Spleen (tissue), 11 donors: ENCODE measurements at regions not wholly inside any gene's neighbourhood (a gene's known extent, or its start where the extent isn't known, plus 50 kb on each side); places are given as distances from the start of the nearest gene placed in this dataset.

ENCODE experiments used
- DNase-seq: peaks from one replicate; pipeline ENCODE4 v3.0.0-alpha.2; 2020
- H3K27ac ChIP-seq, 8 donors: fragments of 200-600 bp; sonication (generic) in 7 of 8; 1 replicate in 4 of 8; 2 replicates in 4 of 8; pipeline versions ENCODE4 v1.5.0 to v1.8.0; 2016 to 2021; ENCODE audit warnings: inconsistent platforms in 4 of 8, mild to moderate bottlenecking in 4 of 8, moderate library complexity in 1 of 8
- H3K27me3 ChIP-seq, 7 donors: fragments of 200-600 bp; sonication (generic) in 6 of 7; replicated peaks in 1 of 7; 1 replicate in 4 of 7; 2 replicates in 3 of 7; pipeline versions ENCODE4 v1.5.0 to v1.8.0; 2016 to 2021; ENCODE audit warnings: inconsistent platforms in 3 of 7, mild to moderate bottlenecking in 1 of 7
- H3K36me3 ChIP-seq, 6 donors: fragments of 200-600 bp; sonication (generic) in 5 of 6; 1 replicate in 4 of 6; 2 replicates in 2 of 6; pipeline versions ENCODE4 v1.5.0 to v1.8.0; 2016 to 2021; ENCODE audit warnings: inconsistent platforms in 2 of 6
- H3K4me1 ChIP-seq, 6 donors: fragments of 200-600 bp; sonication (generic) in 5 of 6; 1 replicate in 3 of 6; 2 replicates in 3 of 6; pipeline versions ENCODE4 v1.5.0 to v1.8.0; 2016 to 2021; ENCODE audit warnings: inconsistent platforms in 3 of 6
- H3K4me3 ChIP-seq, 8 donors: fragments of 200-600 bp; sonication (generic) in 7 of 8; 1 replicate in 4 of 8; 2 replicates in 4 of 8; pipeline versions ENCODE4 v1.5.0 to v1.8.0; 2016 to 2021; ENCODE audit warnings: inconsistent platforms in 4 of 8, mild to moderate bottlenecking in 4 of 8, moderate library complexity in 2 of 8
- H3K9me3 ChIP-seq, 8 donors: fragments of 200-600 bp; sonication (generic) in 7 of 8; 1 replicate in 4 of 8; 2 replicates in 4 of 8; pipeline versions ENCODE4 v1.5.0 to v1.8.0; 2016 to 2021; ENCODE audit warnings: inconsistent platforms in 4 of 8
- POLR2A ChIP-seq, 3 donors: fragments of 450-650 bp; IDR thresholded peaks; one replicate each; pipeline ENCODE4 v1.5.1; 2017; ENCODE audit warnings: antibody characterized with exemption in 3 of 3, mild to moderate bottlenecking in 1 of 3
- POLR2AphosphoS5 ChIP-seq, 3 donors: sonication (generic); formaldehyde crosslinking; IDR thresholded peaks; one replicate each; pipeline ENCODE4 v1.5.1; 2017; ENCODE audit warnings: antibody characterized with exemption in 3 of 3
- WGBS, 5 donors: extraction: QIAGEN DNeasy Blood & Tissue Kit in 3 of 5; methylation state at CpG; one replicate each; pipeline versions ENCODE4 v1.1.5 to v1.1.7; 2013 to 2018; 5-methylcytosine and 5-hydroxymethylcytosine counted together
- intact Hi-C: fragments of 100-400 bp; cut with DNase I; formaldehyde crosslinking; loops from one replicate; pipeline ENCODE4 v1.15.0; 2023; ENCODE audit warnings: low total_unique reads
- TF ChIP-seq, protein P1 (sequence below), 11 experiments: fragments of 200-600 bp in 7 of 11; fragments of 450-650 bp in 4 of 11; sonication (generic) in 4 of 11; IDR thresholded peaks in 8 of 11; conservative IDR thresholded peaks in 3 of 11; 1 replicate in 7 of 11; 2 replicates in 4 of 11; pipeline versions ENCODE4 v1.4.0 to v1.8.0; 2016 to 2021; ENCODE audit warnings: antibody characterized with exemption in 11 of 11, inconsistent platforms in 4 of 11, mild to moderate bottlenecking in 1 of 11
- donor health status: healthy with polysubstance abuse.
- donor health status: DM: no; HTN: no; CAD: no; lungs with moderate emphysema.
- donor health status: DM: no; HTN: no; CAD: no.
- donor health status: Bipolar disorder and iron deficiency.
- donor health status: healthy.
- donor health status: DM: no; HTN: no; CAD: no.
- donor health status: DM: yes; HTN: yes; CAD: no.

DNA sequence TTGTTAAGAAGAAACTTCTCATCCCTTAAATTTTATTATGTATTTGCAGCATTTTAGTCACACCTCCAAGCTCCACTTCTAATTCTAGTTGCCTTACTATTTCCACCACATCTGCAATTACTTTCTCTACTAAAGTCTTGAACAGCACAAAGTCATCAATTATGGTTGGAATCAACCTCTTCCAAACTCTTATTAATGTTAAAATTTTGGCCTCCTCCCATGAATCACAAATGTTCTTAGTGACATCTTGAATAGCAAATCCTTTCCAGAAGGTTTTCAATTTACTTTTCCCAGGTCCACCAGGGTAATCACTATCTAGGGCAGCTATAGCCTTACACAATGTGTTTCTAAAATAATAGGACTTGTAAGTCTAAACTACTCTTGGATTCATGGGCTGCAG is 126.3 kb upstream of the POM121L12 start:
- no peaks in the 10 kb centered on the region for H3K36me3 ChIP-seq
- intact Hi-C loops: no loop called here
- H3K27me3 ChIP-seq: no peaks in the 10 kb centered on the region
- TF ChIP-seq POLR2A (IDR thresholded peaks at IDR 0.05): no peak
- TF ChIP-seq POLR2AphosphoS5 (IDR thresholded peaks at IDR 0.05): no peak
- TF ChIP-seq, protein P1, sequence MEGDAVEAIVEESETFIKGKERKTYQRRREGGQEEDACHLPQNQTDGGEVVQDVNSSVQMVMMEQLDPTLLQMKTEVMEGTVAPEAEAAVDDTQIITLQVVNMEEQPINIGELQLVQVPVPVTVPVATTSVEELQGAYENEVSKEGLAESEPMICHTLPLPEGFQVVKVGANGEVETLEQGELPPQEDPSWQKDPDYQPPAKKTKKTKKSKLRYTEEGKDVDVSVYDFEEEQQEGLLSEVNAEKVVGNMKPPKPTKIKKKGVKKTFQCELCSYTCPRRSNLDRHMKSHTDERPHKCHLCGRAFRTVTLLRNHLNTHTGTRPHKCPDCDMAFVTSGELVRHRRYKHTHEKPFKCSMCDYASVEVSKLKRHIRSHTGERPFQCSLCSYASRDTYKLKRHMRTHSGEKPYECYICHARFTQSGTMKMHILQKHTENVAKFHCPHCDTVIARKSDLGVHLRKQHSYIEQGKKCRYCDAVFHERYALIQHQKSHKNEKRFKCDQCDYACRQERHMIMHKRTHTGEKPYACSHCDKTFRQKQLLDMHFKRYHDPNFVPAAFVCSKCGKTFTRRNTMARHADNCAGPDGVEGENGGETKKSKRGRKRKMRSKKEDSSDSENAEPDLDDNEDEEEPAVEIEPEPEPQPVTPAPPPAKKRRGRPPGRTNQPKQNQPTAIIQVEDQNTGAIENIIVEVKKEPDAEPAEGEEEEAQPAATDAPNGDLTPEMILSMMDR (IDR thresholded peaks at IDR 0.05 in 8 of 11, conservative IDR thresholded peaks at IDR 0.05 in 3 of 11): no peak
- H3K4me3 ChIP-seq: no peak overlapping the region
- H3K27ac ChIP-seq: no peak overlapping the region
- DNase-seq: no peak
- no peaks in the 10 kb centered on the region for H3K4me1 ChIP-seq
- H3K9me3 ChIP-seq: peaks cover 0 to 25% (median 16%) of the 10 kb centered on the region in 8 donors

DNA sequence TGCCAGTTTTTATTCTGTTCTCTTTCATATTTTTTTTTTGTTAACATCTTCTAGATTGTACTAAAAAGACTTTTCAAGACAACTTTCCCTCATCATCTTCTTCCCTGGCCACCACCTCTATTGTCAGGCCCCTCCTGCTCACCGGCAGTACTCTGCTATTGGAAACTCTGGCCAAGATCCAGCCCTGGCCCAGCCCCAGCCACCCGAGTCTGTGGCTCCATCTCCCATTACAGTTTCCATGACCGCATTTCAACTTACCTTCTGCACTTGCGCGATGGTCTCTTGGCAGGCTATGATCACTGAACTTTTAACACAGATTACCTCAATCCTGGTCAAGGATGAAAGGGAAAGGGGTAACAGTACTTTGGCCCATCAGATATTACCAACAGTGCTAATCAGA is 137.7 kb upstream of the POM121L12 start:
- WGBS, 5 donors: 84 to 91% (median 88%) methylated on average over 5 of the region's 5 CpGs
- Histone ChIP-seq H3K27me3 (no peaks in the 10 kb centered on the region), H3K4me3 (no peak overlapping the region), H3K4me1 (no peaks in the 10 kb centered on the region), H3K9me3 (peaks cover 0 to 18% (median 2%) of the 10 kb centered on the region in 8 donors), H3K27ac (no peak overlapping the region), H3K36me3 (no peaks in the 10 kb centered on the region)
- intact Hi-C loops: no loop called here
- TF ChIP-seq, protein P1 (IDR thresholded peaks at IDR 0.05 in 8 of 11, conservative IDR thresholded peaks at IDR 0.05 in 3 of 11): no peak
- TF ChIP-seq POLR2A (IDR thresholded peaks at IDR 0.05) (no peak), POLR2AphosphoS5 (IDR thresholded peaks at IDR 0.05) (no peak)
- DNase-seq: no peak

DNA sequence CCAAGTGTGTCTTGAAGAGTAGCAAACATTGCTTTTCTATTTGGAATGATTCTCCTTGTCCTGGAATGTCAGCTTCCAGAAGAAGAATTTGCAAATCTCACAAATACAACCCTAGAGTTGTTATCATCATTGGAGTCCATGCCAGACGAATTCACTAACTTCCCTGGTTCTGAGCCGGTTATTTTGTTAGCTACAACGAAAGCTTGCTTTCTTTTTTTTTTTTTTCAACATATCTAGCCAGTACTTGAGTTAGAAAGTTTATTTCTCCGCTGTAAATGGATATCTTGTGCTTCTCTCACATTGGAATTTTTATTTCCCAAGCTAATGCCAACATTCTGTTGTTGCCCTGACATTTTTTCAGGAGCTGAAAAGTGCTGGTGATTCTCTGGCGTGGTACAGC is 138.1 kb upstream of the POM121L12 start:
- no peak for TF ChIP-seq POLR2A (IDR thresholded peaks at IDR 0.05)
- TF ChIP-seq, protein P1 (IDR thresholded peaks at IDR 0.05 in 8 of 11, conservative IDR thresholded peaks at IDR 0.05 in 3 of 11): no peak
- no peak for TF ChIP-seq POLR2AphosphoS5 (IDR thresholded peaks at IDR 0.05)
- Histone ChIP-seq H3K4me3 (no peak overlapping the region), H3K4me1 (no peaks in the 10 kb centered on the region), H3K27me3 (no peaks in the 10 kb centered on the region), H3K27ac (no peak overlapping the region), H3K36me3 (no peaks in the 10 kb centered on the region), H3K9me3 (peaks cover 0 to 20% (median 3%) of the 10 kb centered on the region in 8 donors)
- 51 to 67% (median 57%) methylated on average over 5 of the region's 5 CpGs for WGBS, 5 donors
- intact Hi-C loops: no loop called here
- no peak for DNase-seq

DNA sequence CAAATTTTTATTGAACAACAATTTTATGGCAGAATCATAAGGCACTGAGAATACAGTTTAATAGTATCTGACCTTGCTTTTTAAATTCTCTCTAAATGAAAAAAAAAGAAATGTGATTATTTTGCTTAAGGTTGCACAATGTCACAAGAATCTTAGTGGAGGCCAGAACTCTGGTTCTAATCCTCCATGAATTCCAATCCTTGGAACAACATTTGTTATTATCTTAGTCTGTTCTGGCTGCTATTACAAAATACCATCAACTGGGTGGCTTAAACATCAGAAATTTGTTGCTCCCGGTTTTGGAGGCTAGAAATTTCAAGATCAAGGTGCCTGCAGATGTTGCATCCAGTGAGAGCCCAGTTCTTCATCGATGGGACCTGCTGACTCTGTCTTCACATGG is 158.2 kb upstream of the POM121L12 start:
- Histone ChIP-seq H3K4me1 (no peaks in the 10 kb centered on the region), H3K36me3 (no peaks in the 10 kb centered on the region), H3K9me3 (peaks cover 0 to 47% (median 35%) of the 10 kb centered on the region in 8 donors), H3K27ac (no peak overlapping the region), H3K4me3 (no peak overlapping the region), H3K27me3 (no peaks in the 10 kb centered on the region)
- DNase-seq: no peak
- WGBS, 5 donors: 41 to 82% (median 50%) methylated on average over 2 of the region's 2 CpGs
- TF ChIP-seq POLR2AphosphoS5 (IDR thresholded peaks at IDR 0.05) (no peak), POLR2A (IDR thresholded peaks at IDR 0.05) (no peak)
- TF ChIP-seq, protein P1 (IDR thresholded peaks at IDR 0.05 in 8 of 11, conservative IDR thresholded peaks at IDR 0.05 in 3 of 11): no peak
- intact Hi-C loops: no loop called here
